Thyroid gland (tissue), 4 donors: ENCODE measurements at regions not wholly inside any gene's neighbourhood (a gene's known extent, or its start where the extent isn't known, plus 50 kb on each side); places are given as distances from the start of the nearest gene placed in this dataset.

Experiments used
- CTCF ChIP-seq, 6 experiments: fragments of 200-600 bp in 3 of 6; fragments of 450-650 bp in 3 of 6; sonication (generic) in 3 of 6; IDR thresholded peaks; one replicate each; pipeline ENCODE4 v1.5.1; 2016 to 2019; ENCODE audit warnings: antibody characterized with exemption in 6 of 6, mild to moderate bottlenecking in 2 of 6, inconsistent platforms in 1 of 6, moderate library complexity in 1 of 6
- POLR2A ChIP-seq, 2 donors: fragments of 450-650 bp; IDR thresholded peaks; one replicate each; pipeline ENCODE4 v1.6.1; 2017; ENCODE audit warnings: antibody characterized with exemption in 2 of 2, mild to moderate bottlenecking in 2 of 2, moderate library complexity in 1 of 2

- no peak for TF ChIP-seq CTCF (IDR thresholded peaks at IDR 0.05)
- no peak for TF ChIP-seq POLR2A (IDR thresholded peaks at IDR 0.05)
Observed at GRCh38 chr7:3207387-3207902, 93.6 kb upstream of the SDK1 start.
